Endodermal cell (in vitro differentiated cells): ENCODE measurements at regions not wholly inside any gene's neighbourhood (a gene's known extent, or its start where the extent isn't known, plus 50 kb on each side); places are given as distances from the start of the nearest gene placed in this dataset.

ENCODE experiments used
- DNase-seq: peaks from one replicate; pipeline ENCODE4 v3.0.0-alpha.2; 2017
- H3K27ac ChIP-seq: 2 replicates; pipeline ENCODE4 v1.5.1; 2013; ENCODE audit warnings: mild to moderate bottlenecking, low read depth, low read length, moderate library complexity
- H3K27me3 ChIP-seq: 2 replicates; pipeline ENCODE4 v1.6.1; 2013; ENCODE audit warnings: mild to moderate bottlenecking, low read length, moderate library complexity; ENCODE audit not compliant: insufficient read depth, control insufficient read depth, poor library complexity, severe bottlenecking
- H3K36me3 ChIP-seq: 2 replicates; pipeline ENCODE4 v1.7.0; 2013; ENCODE audit warnings: mild to moderate bottlenecking, low read length, moderate library complexity; ENCODE audit not compliant: control insufficient read depth, insufficient read depth
- H3K4me1 ChIP-seq: one replicate; pipeline ENCODE4 v1.7.0; 2013; ENCODE audit warnings: low read length; ENCODE audit not compliant: control insufficient read depth, insufficient read depth
- H3K4me3 ChIP-seq: 2 replicates; pipeline ENCODE4 v1.5.1; 2013; ENCODE audit warnings: mild to moderate bottlenecking, low read length, moderate library complexity
- H3K9ac ChIP-seq: 2 replicates; pipeline ENCODE4 v1.6.1; 2013; ENCODE audit warnings: mild to moderate bottlenecking, low read length, moderate library complexity; ENCODE audit not compliant: poor library complexity, severe bottlenecking; ENCODE audit errors: extremely low read depth
- H3K9me3 ChIP-seq: 2 replicates; pipeline ENCODE4 v1.6.1; 2013; ENCODE audit warnings: mild to moderate bottlenecking, low read length, moderate library complexity; ENCODE audit not compliant: control insufficient read depth
- H3K27ac Mint-ChIP-seq: 2 replicates; pipeline ENCODE4 v1.8.0; 2020; ENCODE audit warnings: mixed read lengths
- H3K27me3 Mint-ChIP-seq: 2 replicates; pipeline ENCODE4 v1.8.0; 2021; ENCODE audit warnings: mild to moderate bottlenecking, mixed read lengths; ENCODE audit not compliant: insufficient read depth
- H3K36me3 Mint-ChIP-seq: 2 replicates; pipeline ENCODE4 v1.8.0; 2020; ENCODE audit warnings: low read depth, mixed read lengths
- H3K4me1 Mint-ChIP-seq: 2 replicates; pipeline ENCODE4 v1.8.0; 2020; ENCODE audit warnings: mixed read lengths
- H3K4me3 Mint-ChIP-seq: 2 replicates; pipeline ENCODE4 v1.8.0; 2020; ENCODE audit warnings: mild to moderate bottlenecking, moderate library complexity, mixed read lengths
- H3K9me3 Mint-ChIP-seq: 2 replicates; pipeline ENCODE4 v1.8.0; 2020; ENCODE audit warnings: mild to moderate bottlenecking, mixed read lengths
- CTCF ChIP-seq: fragments of 200-600 bp; sonication (generic); conservative IDR thresholded peaks from 2 replicates; pipeline ENCODE4 v1.5.0; 2021; ENCODE audit warnings: antibody characterized with exemption, mild to moderate bottlenecking
- WGBS, 2 experiments: methylation state at CpG; one replicate each; pipeline versions ENCODE4 v1.1.5 to v1.1.7; 2013; ENCODE audit warnings: missing lambda C conversion rate in 2 of 2, mixed read lengths in 1 of 2; ENCODE audit not compliant: insufficient coverage in 1 of 2, insufficient read length in 1 of 2; 5-methylcytosine and 5-hydroxymethylcytosine counted together

GRCh38 chr10:130350996-130351395, 214.8 kb downstream of the GLRX3 start:
- no peak for TF ChIP-seq CTCF
- peak; percentile 30 for DNase-seq

GRCh38 chr10:130351466-130352290, 215.5 kb downstream of the GLRX3 start:
- Histone ChIP-seq H3K4me3 (no peak overlapping the region), H3K27me3 (no peaks in the 10 kb centered on the region), H3K9me3 (no peaks in the 10 kb centered on the region), H3K4me1 (no peaks in the 10 kb centered on the region), H3K36me3 (no peaks in the 10 kb centered on the region), H3K9ac (no peak overlapping the region), H3K27ac (no peak overlapping the region)
- H3K4me1 Mint-ChIP-seq, result no peaks in the 10 kb centered on the region
- no peak overlapping the region for H3K27ac Mint-ChIP-seq
- 87 to 90% methylated on average over 10 to 17 of the region's 17 CpGs for WGBS, 2 experiments
- H3K9me3 Mint-ChIP-seq, result peaks cover 2% of the 10 kb centered on the region
- H3K27me3 Mint-ChIP-seq, result peaks cover 8% of the 10 kb centered on the region
- no peak overlapping the region for H3K4me3 Mint-ChIP-seq
- H3K36me3 Mint-ChIP-seq, result no peaks in the 10 kb centered on the region
- peak; percentile 25 for DNase-seq
- no peak for TF ChIP-seq CTCF

More at GRCh38 chr10:130350996-130351395, 214.8 kb downstream of the GLRX3 start:
- no peak overlapping the region for H3K4me3 Mint-ChIP-seq
- 78 to 100% methylated on average over 1 to 3 of the region's 3 CpGs for WGBS, 2 experiments
- Histone ChIP-seq H3K36me3 (no peaks in the 10 kb centered on the region), H3K9ac (no peak overlapping the region), H3K27me3 (no peaks in the 10 kb centered on the region), H3K27ac (no peak overlapping the region), H3K9me3 (no peaks in the 10 kb centered on the region), H3K4me3 (no peak overlapping the region), H3K4me1 (no peaks in the 10 kb centered on the region)
- peaks cover 10% of the 10 kb centered on the region for H3K27me3 Mint-ChIP-seq
- no peak overlapping the region for H3K27ac Mint-ChIP-seq
- H3K36me3 Mint-ChIP-seq, result no peaks in the 10 kb centered on the region
- peaks cover 2% of the 10 kb centered on the region for H3K9me3 Mint-ChIP-seq
- H3K4me1 Mint-ChIP-seq, result no peaks in the 10 kb centered on the region

GRCh38 chr10:130352291-130352645, 216.1 kb downstream of the GLRX3 start:
- TF ChIP-seq CTCF, result no peak
- peaks cover 2% of the 10 kb centered on the region for H3K9me3 Mint-ChIP-seq
- Histone ChIP-seq H3K36me3 (no peaks in the 10 kb centered on the region), H3K4me1 (no peaks in the 10 kb centered on the region), H3K4me3 (no peak overlapping the region), H3K27me3 (no peaks in the 10 kb centered on the region), H3K9me3 (no peaks in the 10 kb centered on the region), H3K9ac (no peak overlapping the region), H3K27ac (no peak overlapping the region)
- no peaks in the 10 kb centered on the region for H3K36me3 Mint-ChIP-seq
- DNase-seq, result peak; percentile 68
- WGBS, 2 experiments, result 81 to 90% methylated on average over 5 to 9 of the region's 9 CpGs
- no peak overlapping the region for H3K4me3 Mint-ChIP-seq
- no peaks in the 10 kb centered on the region for H3K4me1 Mint-ChIP-seq
- peaks cover 3% of the 10 kb centered on the region for H3K27me3 Mint-ChIP-seq
- H3K27ac Mint-ChIP-seq, result no peak overlapping the region
